ENCODE measurements at regions not wholly inside any gene's neighbourhood (a gene's known extent, or its start where the extent isn't known, plus 50 kb on each side); places are given as distances from the start of the nearest gene placed in this dataset.
"Not testable (repeated sequence)": the region's sequence is repeated elsewhere in the genome, so short reads cannot be mapped to it uniquely, and the experiment has no call there.

DNA sequence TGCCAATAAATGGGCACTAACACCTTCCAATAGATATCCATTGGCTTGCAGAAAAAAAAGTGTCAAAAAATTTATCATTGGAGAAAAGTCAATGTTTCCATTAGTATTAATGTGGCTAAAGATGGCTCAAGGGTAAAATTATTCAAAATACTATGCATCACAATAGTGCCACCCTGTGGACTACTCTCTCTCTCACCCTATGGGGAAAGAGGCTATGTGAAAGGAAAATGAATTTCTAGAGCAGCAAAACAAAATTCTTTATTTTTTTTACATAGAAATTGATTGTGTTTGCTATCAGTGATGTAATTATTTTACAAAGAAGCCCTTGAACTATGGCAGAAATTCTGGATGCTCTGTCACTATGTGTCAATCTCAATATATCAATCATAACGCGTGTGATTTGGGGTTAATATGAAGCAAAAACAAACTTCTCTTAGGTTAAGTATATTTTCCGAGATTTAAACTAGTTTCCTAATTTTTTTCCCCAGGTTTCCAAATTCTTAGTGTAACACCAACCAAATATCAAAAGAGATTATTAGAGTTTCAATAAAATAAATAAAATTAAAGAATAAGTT is 193.9 kb downstream of the USP22 start:
- not testable (repeated sequence) for H3K4me1 Mint-ChIP-seq; H3K36me3 Mint-ChIP-seq (ENCODE audit: low read depth); H3K9me3 ChIP-seq (ENCODE audit: control insufficient read depth, low read length, poor library complexity, severe bottlenecking); ATAC-seq; H3K4me3 Mint-ChIP-seq; H3K27ac Mint-ChIP-seq; DNase-seq
- peaks cover 16% of the 10 kb centered on the region for H3K27me3 Mint-ChIP-seq

DNA sequence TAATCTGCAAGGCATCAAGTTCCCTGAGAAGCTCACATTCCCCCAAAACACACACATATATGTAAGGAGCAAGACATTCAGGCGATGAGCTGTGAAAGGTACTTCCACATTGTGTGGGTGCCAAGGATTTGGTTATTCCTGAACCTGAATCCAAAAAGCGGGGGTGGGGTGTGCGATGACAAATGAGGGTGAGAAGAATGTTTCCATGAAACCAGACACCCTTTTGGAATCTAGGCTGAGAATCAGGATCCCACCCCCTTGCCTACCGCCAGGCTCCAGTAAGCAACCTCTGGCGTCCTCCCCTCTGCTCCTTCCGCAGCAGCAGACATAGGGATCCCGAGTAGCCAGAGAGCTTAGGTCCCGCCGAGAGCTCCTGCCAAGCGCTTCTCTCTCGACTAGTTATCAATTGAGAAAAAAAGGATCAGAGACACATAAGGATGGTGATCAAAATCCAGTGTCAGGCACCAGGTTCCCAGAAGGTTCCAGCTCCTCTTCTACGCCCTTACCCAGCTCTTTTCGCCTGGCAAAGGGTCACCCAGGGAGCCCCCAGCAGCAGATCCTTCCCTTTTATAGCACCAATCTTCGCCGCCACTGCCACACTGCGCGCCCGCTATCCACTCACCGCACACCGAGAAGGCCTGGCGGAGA is 191.1 kb downstream of the USP22 start:
- H3K9me3 ChIP-seq (ENCODE audit: control insufficient read depth, low read length, poor library complexity, severe bottlenecking); DNase-seq; H3K27ac Mint-ChIP-seq; ATAC-seq; H3K36me3 Mint-ChIP-seq (ENCODE audit: low read depth); H3K4me1 Mint-ChIP-seq: not testable (repeated sequence)
- Mint-ChIP-seq H3K27me3 (peaks cover 27% of the 10 kb centered on the region), H3K4me3 (peak overlapping the region; percentile 69)

DNA sequence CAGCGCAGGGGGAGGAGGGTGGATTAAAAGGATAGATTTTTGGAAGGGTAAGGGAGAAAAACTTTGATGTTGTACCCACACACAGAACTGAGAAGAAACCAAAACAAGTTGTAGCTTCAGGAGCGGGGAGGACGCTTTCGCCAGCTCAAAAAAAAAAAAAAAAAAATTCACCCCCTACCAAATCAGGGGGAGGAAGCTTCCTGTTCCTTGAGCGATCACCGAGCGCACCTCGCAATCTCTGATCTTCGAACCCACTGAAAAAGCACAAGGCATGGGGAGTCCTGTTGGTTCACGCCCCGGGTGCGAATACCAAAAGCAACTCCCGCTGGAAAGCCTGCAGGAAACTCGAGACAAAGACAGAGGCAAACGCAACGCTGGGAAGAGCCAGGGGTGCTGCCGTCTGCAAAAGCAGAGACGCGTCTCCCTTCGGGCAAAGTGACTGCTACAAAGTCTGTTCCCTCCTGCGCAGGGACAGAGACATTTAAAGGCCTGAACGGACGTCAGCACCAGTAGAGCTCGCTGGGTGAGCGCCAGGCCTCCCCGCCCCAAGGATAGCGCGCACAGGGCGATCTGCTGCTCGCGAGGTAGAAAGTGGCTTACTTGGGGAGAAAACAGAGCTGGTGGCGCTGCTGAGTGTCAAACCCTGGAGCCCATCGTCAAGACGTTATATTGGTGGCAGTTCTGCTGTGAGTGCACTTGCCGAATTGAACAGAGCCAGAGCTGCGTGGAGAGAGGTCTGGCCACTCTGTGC is 190.4 kb downstream of the USP22 start:
- peak overlapping the region; percentile 69 for H3K4me3 Mint-ChIP-seq

DNA sequence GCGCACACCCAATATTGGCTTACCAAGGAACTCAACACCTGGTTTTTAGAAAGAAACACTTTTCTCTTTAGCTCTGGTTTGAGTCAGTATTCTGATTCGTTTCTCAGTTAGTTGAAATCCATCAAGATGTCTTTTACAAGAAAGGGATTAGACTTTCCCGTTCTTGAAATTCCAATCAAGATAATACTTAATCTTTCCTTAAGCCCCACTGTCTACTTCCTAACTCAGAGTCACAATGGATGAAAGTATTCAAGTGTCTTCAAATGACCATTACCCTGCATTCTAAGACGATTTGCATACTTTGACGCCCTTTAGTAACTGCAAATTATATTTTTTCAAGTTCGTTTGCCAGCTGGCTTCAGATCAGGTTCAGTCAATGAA is 189.8 kb downstream of the USP22 start:
- ATAC-seq: no peak
- H3K9me3 ChIP-seq (ENCODE audit: control insufficient read depth, low read length, poor library complexity, severe bottlenecking): no peaks in the 10 kb centered on the region
- Mint-ChIP-seq H3K4me3 (peak overlapping the region; percentile 69), H3K27me3 (peaks cover 29% of the 10 kb centered on the region), H3K27ac (no peak overlapping the region), H3K36me3 (ENCODE audit: low read depth) (peaks cover 2% of the 10 kb centered on the region), H3K4me1 (peaks cover 6% of the 10 kb centered on the region)
- DNase-seq: no peak

More for the DNA sequence above, 190.4 kb downstream of the USP22 start:
- Mint-ChIP-seq H3K36me3 (ENCODE audit: low read depth) (peaks cover 2% of the 10 kb centered on the region), H3K4me1 (peaks cover 6% of the 10 kb centered on the region), H3K27me3 (peaks cover 30% of the 10 kb centered on the region), H3K27ac (no peak overlapping the region)
- no peaks in the 10 kb centered on the region for H3K9me3 ChIP-seq (ENCODE audit: control insufficient read depth, low read length, poor library complexity, severe bottlenecking)
- peak; percentile 28 for ATAC-seq
- no peak for DNase-seq

DNA sequence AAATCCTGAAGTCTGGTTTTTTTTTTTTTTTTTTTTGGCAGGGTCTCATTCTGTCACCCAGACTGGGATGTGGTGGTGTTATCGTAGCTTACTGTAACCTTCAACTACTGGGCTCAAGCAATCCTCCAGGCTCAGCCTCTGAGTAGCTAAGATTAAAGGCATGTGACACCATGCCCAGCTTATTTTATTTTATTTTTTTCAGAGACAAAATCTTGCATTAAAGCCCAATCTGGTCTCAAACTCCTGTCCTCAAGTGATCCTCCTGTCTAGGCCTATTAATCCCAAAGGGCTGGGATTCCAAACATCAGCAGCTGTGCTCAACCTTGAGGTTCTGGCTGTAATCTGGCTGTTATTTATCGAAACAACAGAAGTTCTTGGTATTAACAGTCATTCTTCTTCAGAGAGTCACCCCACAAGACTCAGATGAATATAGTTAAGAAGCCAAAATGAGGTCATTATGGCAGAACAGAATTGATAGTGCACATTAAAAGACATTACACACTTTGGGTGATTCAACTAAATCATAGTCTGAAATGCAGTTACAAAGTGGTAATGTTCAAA is 186.8 kb downstream of the USP22 start:
- H3K4me1 Mint-ChIP-seq; ATAC-seq; H3K9me3 ChIP-seq (ENCODE audit: control insufficient read depth, low read length, poor library complexity, severe bottlenecking); H3K4me3 Mint-ChIP-seq; DNase-seq; H3K36me3 Mint-ChIP-seq (ENCODE audit: low read depth); H3K27ac Mint-ChIP-seq: not testable (repeated sequence)
- peaks cover 33% of the 10 kb centered on the region for H3K27me3 Mint-ChIP-seq

DNA sequence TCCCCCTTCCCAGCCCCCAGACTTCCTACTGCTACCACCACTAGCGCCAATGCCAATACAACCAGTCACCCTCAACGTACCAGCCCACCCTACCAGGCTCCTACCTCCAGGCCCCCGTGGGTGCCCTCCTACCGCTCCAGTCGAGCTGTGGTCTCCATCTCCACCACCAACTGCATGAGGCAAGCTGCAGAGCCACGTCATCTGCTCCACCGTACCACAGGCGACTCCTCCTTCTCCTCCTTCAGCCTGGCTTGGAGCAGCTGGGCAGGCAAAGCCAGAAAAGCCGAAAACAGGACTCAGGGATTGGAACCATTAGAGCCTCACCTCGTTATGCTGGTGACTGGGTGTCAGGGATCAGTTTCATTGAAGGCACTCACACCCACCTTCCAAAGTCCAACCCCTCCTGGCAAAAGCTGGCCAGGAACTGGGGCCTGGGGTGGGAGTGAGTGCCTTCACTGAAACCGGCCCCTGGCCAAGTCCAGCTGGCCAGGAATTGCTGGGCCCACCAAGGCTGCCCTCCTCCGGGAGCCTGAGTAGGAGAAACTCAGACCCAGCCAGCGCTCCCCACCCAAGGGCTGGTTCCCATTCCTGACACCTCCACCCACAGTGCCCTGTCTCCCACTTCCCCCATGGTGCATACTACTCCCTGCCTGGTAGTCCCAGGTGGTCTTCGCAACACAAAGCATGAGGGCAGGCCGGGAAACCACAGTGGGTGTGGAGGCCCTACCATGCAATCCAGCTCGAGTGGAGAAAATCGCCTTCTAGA is 176.2 kb downstream of the USP22 start:
- H3K36me3 Mint-ChIP-seq (ENCODE audit: low read depth); H3K4me3 Mint-ChIP-seq; H3K9me3 ChIP-seq (ENCODE audit: control insufficient read depth, low read length, poor library complexity, severe bottlenecking); H3K27ac Mint-ChIP-seq; H3K4me1 Mint-ChIP-seq; DNase-seq; ATAC-seq: not testable (repeated sequence)
- H3K27me3 Mint-ChIP-seq: peaks cover 28% of the 10 kb centered on the region

DNA sequence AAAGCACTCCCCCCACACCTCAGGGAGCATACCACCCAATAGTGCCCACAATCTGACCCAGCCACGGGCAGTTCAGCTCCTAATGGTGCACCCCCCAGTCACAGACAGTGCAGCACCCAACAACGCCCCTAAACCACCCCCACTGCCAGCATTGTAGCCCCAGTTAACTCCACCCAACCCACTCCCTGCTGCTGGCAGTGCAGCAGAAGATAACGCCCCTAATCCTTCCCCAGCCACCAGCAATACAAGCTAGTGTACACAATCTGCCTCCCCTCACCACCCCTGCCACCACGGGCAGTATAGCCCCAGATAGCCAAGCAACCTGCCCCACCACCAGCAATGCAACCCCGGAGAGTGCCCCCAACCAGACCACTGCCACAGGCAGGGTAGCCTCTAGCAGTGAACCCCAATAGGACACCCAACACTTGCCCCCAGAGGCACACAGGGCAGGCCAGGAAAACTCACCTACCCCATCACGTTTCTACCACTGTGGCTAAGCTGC is 175.3 kb downstream of the USP22 start:
- ATAC-seq; H3K36me3 Mint-ChIP-seq (ENCODE audit: low read depth); DNase-seq: not testable (repeated sequence)

DNA sequence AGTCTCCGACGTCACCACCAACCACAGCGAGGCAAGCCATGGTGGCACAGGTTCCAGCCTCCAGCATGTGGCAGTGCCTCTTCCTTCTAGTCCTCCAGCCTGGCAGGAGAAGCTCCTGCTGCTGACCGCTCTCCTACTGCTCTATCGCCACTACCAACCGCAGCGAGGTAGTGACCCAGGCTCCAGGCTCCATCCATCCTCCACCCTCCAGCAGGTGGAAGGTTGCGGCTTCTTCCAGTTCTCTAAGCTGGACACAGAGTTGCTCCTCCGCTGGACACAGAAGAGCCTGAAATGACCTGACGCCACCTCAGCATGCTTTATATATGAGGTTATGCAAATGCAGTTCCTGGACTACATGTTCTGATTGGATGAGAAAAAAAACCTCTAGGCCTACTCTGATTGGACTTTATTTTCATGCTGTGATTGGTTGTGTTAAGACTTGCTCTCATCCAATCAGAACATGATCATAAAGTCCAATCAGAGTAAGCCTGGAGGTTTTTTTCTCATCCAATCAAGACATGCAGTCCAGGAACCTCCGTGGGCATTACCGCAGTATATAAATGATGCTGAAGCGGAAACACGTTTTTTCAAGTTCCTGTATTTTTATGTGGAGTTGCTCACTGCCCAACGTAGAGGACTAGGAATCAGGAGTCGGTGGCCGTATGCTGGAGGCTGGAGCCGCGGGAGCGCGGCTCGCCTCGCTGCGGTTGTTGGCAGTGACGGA is 174.7 kb downstream of the USP22 start:
- not testable (repeated sequence) for H3K9me3 ChIP-seq (ENCODE audit: control insufficient read depth, low read length, poor library complexity, severe bottlenecking); H3K4me1 Mint-ChIP-seq; DNase-seq; H3K27ac Mint-ChIP-seq; H3K4me3 Mint-ChIP-seq; ATAC-seq; H3K36me3 Mint-ChIP-seq (ENCODE audit: low read depth)
- H3K27me3 Mint-ChIP-seq: peaks cover 27% of the 10 kb centered on the region

More for the DNA sequence above, 175.3 kb downstream of the USP22 start:
- Mint-ChIP-seq H3K27me3 (peaks cover 26% of the 10 kb centered on the region), H3K4me3 (peak overlapping the region; percentile 3)
- H3K4me1 Mint-ChIP-seq; H3K9me3 ChIP-seq (ENCODE audit: control insufficient read depth, low read length, poor library complexity, severe bottlenecking); H3K27ac Mint-ChIP-seq: not testable (repeated sequence)

DNA sequence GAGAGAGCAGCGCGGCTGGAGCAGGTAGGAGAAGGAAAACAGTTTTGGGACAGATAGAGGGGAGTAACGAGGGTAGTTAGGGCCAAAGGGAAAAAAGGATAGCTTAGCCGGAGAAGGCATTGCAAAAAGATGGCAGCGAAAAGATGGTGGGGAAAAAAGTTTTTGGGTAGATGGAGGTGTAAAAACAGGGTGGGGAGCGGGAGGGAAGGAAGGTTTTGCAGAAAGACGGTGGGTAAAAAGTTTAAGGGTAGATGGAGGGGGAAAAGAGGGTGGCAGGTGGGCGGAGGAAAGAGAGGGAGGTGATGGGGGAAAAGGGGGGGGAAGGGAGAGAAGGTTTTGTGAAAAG is 174.2 kb downstream of the USP22 start:
- peaks cover 27% of the 10 kb centered on the region for H3K27me3 Mint-ChIP-seq
- H3K9me3 ChIP-seq (ENCODE audit: control insufficient read depth, low read length, poor library complexity, severe bottlenecking); ATAC-seq; H3K4me3 Mint-ChIP-seq; H3K36me3 Mint-ChIP-seq (ENCODE audit: low read depth); H3K4me1 Mint-ChIP-seq; H3K27ac Mint-ChIP-seq; DNase-seq: not testable (repeated sequence)

DNA sequence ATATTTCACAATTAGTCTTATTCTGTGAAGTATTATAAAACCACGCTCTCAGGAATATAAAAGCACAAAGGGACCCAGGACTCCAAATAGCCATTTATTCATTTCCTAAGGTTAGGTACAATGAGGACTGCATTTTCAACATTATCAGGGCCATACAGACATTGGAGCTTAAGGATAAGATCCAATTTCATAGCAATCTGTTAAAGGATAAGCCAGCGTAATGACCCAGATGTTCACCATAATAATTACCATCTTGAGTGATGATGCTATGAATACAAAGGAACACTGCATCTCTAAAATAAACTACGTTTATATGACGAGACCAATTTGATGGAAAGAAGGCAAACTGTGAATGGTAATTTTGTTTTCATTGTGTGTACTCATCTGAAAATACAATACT is 169.6 kb downstream of the USP22 start:
- not testable (repeated sequence) for ATAC-seq; H3K27ac Mint-ChIP-seq; H3K4me3 Mint-ChIP-seq; H3K9me3 ChIP-seq (ENCODE audit: control insufficient read depth, low read length, poor library complexity, severe bottlenecking); H3K36me3 Mint-ChIP-seq (ENCODE audit: low read depth); DNase-seq; H3K4me1 Mint-ChIP-seq
- H3K27me3 Mint-ChIP-seq: peaks cover 20% of the 10 kb centered on the region

DNA sequence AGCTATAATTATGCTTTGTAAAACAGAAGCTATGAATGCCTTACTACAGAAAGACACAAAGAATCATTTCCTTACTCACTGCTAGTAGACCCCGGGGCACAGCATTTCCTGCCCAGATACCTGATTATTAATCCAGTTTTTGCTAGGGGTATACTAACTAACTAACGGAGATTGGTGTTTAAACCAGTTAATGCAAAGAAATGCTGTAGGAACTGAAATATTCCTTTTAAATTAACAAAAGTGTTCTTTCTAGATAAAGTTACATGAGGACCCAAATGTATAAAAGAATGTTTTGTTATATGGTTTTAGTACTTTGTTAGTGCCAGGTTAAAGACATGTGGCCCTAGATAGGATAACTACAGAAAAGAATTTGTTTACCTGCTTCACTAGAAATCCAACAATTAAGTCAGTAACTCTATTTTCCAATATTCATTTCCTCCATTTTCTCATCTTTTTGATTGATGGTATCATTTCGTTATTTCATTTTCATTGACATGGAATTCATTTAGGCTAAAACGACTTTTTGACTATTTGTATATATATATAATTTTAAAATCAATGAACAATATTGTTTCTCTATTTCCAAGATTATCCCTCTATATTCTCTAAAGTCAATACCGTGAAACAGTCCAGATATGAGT is 169.0 kb downstream of the USP22 start:
- not testable (repeated sequence) for H3K36me3 Mint-ChIP-seq (ENCODE audit: low read depth); H3K4me1 Mint-ChIP-seq; ATAC-seq; DNase-seq; H3K9me3 ChIP-seq (ENCODE audit: control insufficient read depth, low read length, poor library complexity, severe bottlenecking); H3K4me3 Mint-ChIP-seq; H3K27ac Mint-ChIP-seq
- peaks cover 25% of the 10 kb centered on the region for H3K27me3 Mint-ChIP-seq

DNA sequence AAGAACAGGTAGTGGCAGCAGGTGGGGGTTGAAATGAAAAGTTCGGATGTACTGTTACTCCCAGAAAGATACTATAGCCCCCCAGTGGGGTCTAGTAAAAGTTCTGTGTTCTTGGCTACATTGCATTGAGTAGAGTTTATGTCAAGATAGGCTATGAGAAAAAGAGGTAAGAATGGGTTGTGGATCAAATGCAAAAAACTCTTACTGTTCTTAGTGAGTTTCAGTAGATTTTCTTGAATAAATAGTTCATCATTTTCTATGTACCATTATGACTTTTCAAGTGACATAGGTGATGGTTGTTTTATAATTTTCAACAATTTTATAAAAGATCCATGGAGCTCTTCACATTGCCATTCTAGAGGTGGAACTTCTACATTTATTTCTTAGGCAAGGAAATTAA is 165.4 kb downstream of the USP22 start:
- DNase-seq; H3K27ac Mint-ChIP-seq; H3K36me3 Mint-ChIP-seq (ENCODE audit: low read depth); H3K4me3 Mint-ChIP-seq; ATAC-seq; H3K9me3 ChIP-seq (ENCODE audit: control insufficient read depth, low read length, poor library complexity, severe bottlenecking); H3K4me1 Mint-ChIP-seq: not testable (repeated sequence)
- H3K27me3 Mint-ChIP-seq: peaks cover 38% of the 10 kb centered on the region

Measured in T-helper 17 cell (primary cell).